ENCODE measurements at regions not wholly inside any gene's neighbourhood (a gene's known extent, or its start where the extent isn't known, plus 50 kb on each side); places are given as distances from the start of the nearest gene placed in this dataset.
"Not testable (repeated sequence)": the region's sequence is repeated elsewhere in the genome, so short reads cannot be mapped to it uniquely, and the experiment has no call there.

- H3K9me3 Mint-ChIP-seq, result peaks cover 8 to 15% of the 10 kb centered on the region in 2 donors
- no peaks in the 10 kb centered on the region for H3K27me3 Mint-ChIP-seq
- H3K4me3 Mint-ChIP-seq, result no peak overlapping the region
- H3K36me3 Mint-ChIP-seq (ENCODE audit: insufficient read depth), result no peaks in the 10 kb centered on the region
- ATAC-seq (replicated peaks), result no peak
- H3K27ac Mint-ChIP-seq, result no peak overlapping the region
- DNase-seq, result no peak
- H3K4me1 Mint-ChIP-seq (ENCODE audit: low read depth in 2 of 2), result no peaks in the 10 kb centered on the region
Observed at GRCh38 chr5:23451156-23451555, 56.3 kb upstream of the PRDM9 start.

- no peaks in the 10 kb centered on the region for H3K27me3 Mint-ChIP-seq
- DNase-seq, result no peak
- ATAC-seq (replicated peaks), result no peak
- no peaks in the 10 kb centered on the region for H3K4me1 Mint-ChIP-seq (ENCODE audit: low read depth in 2 of 2)
- H3K27ac Mint-ChIP-seq, result no peak overlapping the region
- H3K9me3 Mint-ChIP-seq, result peaks cover 4 to 8% of the 10 kb centered on the region in 2 donors
- H3K4me3 Mint-ChIP-seq, result no peak overlapping the region
- H3K36me3 Mint-ChIP-seq (ENCODE audit: insufficient read depth), result no peaks in the 10 kb centered on the region
Observed at GRCh38 chr5:23450187-23450586, 57.2 kb upstream of the PRDM9 start.

- Mint-ChIP-seq H3K27me3 (no peaks in the 10 kb centered on the region), H3K9me3 (peaks cover 6 to 8% of the 10 kb centered on the region in 2 donors), H3K4me1 (ENCODE audit: low read depth in 2 of 2) (no peaks in the 10 kb centered on the region), H3K27ac (no peak overlapping the region), H3K36me3 (ENCODE audit: insufficient read depth) (no peaks in the 10 kb centered on the region), H3K4me3 (no peak overlapping the region)
- no peak for DNase-seq
- no peak for ATAC-seq (replicated peaks)
Observed at GRCh38 chr5:23448627-23449026, 58.8 kb upstream of the PRDM9 start.

- DNase-seq (no peak), ATAC-seq (replicated peaks) (no peak)
- Mint-ChIP-seq H3K27ac (no peak overlapping the region), H3K9me3 (peaks cover 2 to 6% of the 10 kb centered on the region in 2 donors), H3K4me3 (no peak overlapping the region), H3K27me3 (no peaks in the 10 kb centered on the region), H3K4me1 (ENCODE audit: low read depth in 2 of 2) (no peaks in the 10 kb centered on the region), H3K36me3 (ENCODE audit: insufficient read depth) (no peaks in the 10 kb centered on the region)
Observed at GRCh38 chr5:23446424-23446823, 61.0 kb upstream of the PRDM9 start.

- Mint-ChIP-seq H3K4me3 (no peak overlapping the region), H3K4me1 (ENCODE audit: low read depth in 2 of 2) (no peaks in the 10 kb centered on the region), H3K36me3 (ENCODE audit: insufficient read depth) (no peaks in the 10 kb centered on the region), H3K27me3 (no peaks in the 10 kb centered on the region), H3K27ac (no peak overlapping the region), H3K9me3 (peaks cover 6 to 12% of the 10 kb centered on the region in 2 donors)
- DNase-seq, result no peak
- no peak for ATAC-seq (replicated peaks)
Observed at GRCh38 chr5:23445573-23445972, 61.8 kb upstream of the PRDM9 start.

- no peak for DNase-seq
- Mint-ChIP-seq H3K36me3 (ENCODE audit: insufficient read depth) (no peaks in the 10 kb centered on the region), H3K4me3 (no peak overlapping the region), H3K9me3 (peaks cover 6 to 11% of the 10 kb centered on the region in 2 donors), H3K27me3 (no peaks in the 10 kb centered on the region), H3K4me1 (ENCODE audit: low read depth in 2 of 2) (no peaks in the 10 kb centered on the region), H3K27ac (no peak overlapping the region)
- no peak for ATAC-seq (replicated peaks)
Observed at GRCh38 chr5:23440703-23441102, 66.7 kb upstream of the PRDM9 start.

- no peaks in the 10 kb centered on the region for H3K4me1 Mint-ChIP-seq (ENCODE audit: low read depth in 2 of 2)
- ATAC-seq (replicated peaks) (no peak), DNase-seq (no peak)
- H3K9me3 Mint-ChIP-seq, result peaks cover 6 to 9% of the 10 kb centered on the region in 2 donors
- no peaks in the 10 kb centered on the region for H3K27me3 Mint-ChIP-seq
- H3K4me3 Mint-ChIP-seq, result no peak overlapping the region
- no peak overlapping the region for H3K27ac Mint-ChIP-seq
- H3K36me3 Mint-ChIP-seq (ENCODE audit: insufficient read depth), result no peaks in the 10 kb centered on the region
Observed at GRCh38 chr5:23437011-23437410, 70.4 kb upstream of the PRDM9 start.

- H3K4me1 Mint-ChIP-seq (ENCODE audit: low read depth in 2 of 2), result no peaks in the 10 kb centered on the region
- H3K9me3 Mint-ChIP-seq, result peaks cover 0 to 1% of the 10 kb centered on the region in 2 donors
- H3K27me3 Mint-ChIP-seq, result no peaks in the 10 kb centered on the region
- no peaks in the 10 kb centered on the region for H3K36me3 Mint-ChIP-seq (ENCODE audit: insufficient read depth)
- no peak for ATAC-seq (replicated peaks)
- no peak overlapping the region for H3K27ac Mint-ChIP-seq
- no peak for DNase-seq
- no peak overlapping the region for H3K4me3 Mint-ChIP-seq
Observed at GRCh38 chr5:23433534-23434315, 73.7 kb upstream of the PRDM9 start.

GRCh38 chr5:23428705-23429104 lies 78.7 kb upstream of the PRDM9 start:
- Mint-ChIP-seq H3K9me3 (peaks cover 3 to 8% of the 10 kb centered on the region in 2 donors), H3K27ac (no peak overlapping the region), H3K4me1 (ENCODE audit: low read depth in 2 of 2) (no peaks in the 10 kb centered on the region), H3K36me3 (ENCODE audit: insufficient read depth) (no peaks in the 10 kb centered on the region), H3K27me3 (no peaks in the 10 kb centered on the region), H3K4me3 (no peak overlapping the region)
- no peak for DNase-seq
- ATAC-seq (replicated peaks), result no peak

GRCh38 chr5:23420214-23420613 lies 87.2 kb upstream of the PRDM9 start:
- peaks cover 8 to 13% of the 10 kb centered on the region in 2 donors for H3K9me3 Mint-ChIP-seq
- not testable (repeated sequence) for H3K4me3 Mint-ChIP-seq; H3K27ac Mint-ChIP-seq; H3K4me1 Mint-ChIP-seq (ENCODE audit: low read depth in 2 of 2); H3K36me3 Mint-ChIP-seq (ENCODE audit: insufficient read depth); ATAC-seq (replicated peaks); DNase-seq; H3K27me3 Mint-ChIP-seq

- H3K27ac Mint-ChIP-seq, result no peak overlapping the region
Observed at GRCh38 chr5:23419115-23419514, 88.3 kb upstream of the PRDM9 start.

GRCh38 chr5:23412515-23412914 lies 94.9 kb upstream of the PRDM9 start:
- Mint-ChIP-seq H3K36me3 (ENCODE audit: insufficient read depth) (no peaks in the 10 kb centered on the region), H3K27ac (no peak overlapping the region), H3K27me3 (no peaks in the 10 kb centered on the region), H3K9me3 (peaks cover 7 to 27% of the 10 kb centered on the region in 2 donors), H3K4me1 (ENCODE audit: low read depth in 2 of 2) (no peaks in the 10 kb centered on the region), H3K4me3 (no peak overlapping the region)
- ATAC-seq (replicated peaks) (no peak), DNase-seq (no peak)

More at GRCh38 chr5:23419115-23419514, 88.3 kb upstream of the PRDM9 start:
- peaks cover 8 to 16% of the 10 kb centered on the region in 2 donors for H3K9me3 Mint-ChIP-seq
- no peak for ATAC-seq (replicated peaks)
- no peak overlapping the region for H3K4me3 Mint-ChIP-seq
- H3K4me1 Mint-ChIP-seq (ENCODE audit: low read depth in 2 of 2), result no peaks in the 10 kb centered on the region
- DNase-seq, result no peak
- no peaks in the 10 kb centered on the region for H3K36me3 Mint-ChIP-seq (ENCODE audit: insufficient read depth)
- H3K27me3 Mint-ChIP-seq, result no peaks in the 10 kb centered on the region

GRCh38 chr5:23411994-23412393 lies 95.4 kb upstream of the PRDM9 start:
- Mint-ChIP-seq H3K27me3 (no peaks in the 10 kb centered on the region), H3K36me3 (ENCODE audit: insufficient read depth) (no peaks in the 10 kb centered on the region), H3K4me1 (ENCODE audit: low read depth in 2 of 2) (no peaks in the 10 kb centered on the region), H3K9me3 (peaks cover 7 to 29% of the 10 kb centered on the region in 2 donors), H3K27ac (no peak overlapping the region), H3K4me3 (no peak overlapping the region)
- ATAC-seq (replicated peaks), result no peak
- no peak for DNase-seq

GRCh38 chr5:23411200-23411599 lies 96.2 kb upstream of the PRDM9 start:
- ATAC-seq (replicated peaks) (no peak), DNase-seq (no peak)
- H3K4me3 Mint-ChIP-seq, result no peak overlapping the region
- no peak overlapping the region for H3K27ac Mint-ChIP-seq
- H3K27me3 Mint-ChIP-seq, result no peaks in the 10 kb centered on the region
- H3K36me3 Mint-ChIP-seq (ENCODE audit: insufficient read depth), result no peaks in the 10 kb centered on the region
- no peaks in the 10 kb centered on the region for H3K4me1 Mint-ChIP-seq (ENCODE audit: low read depth in 2 of 2)
- H3K9me3 Mint-ChIP-seq, result peaks cover 7 to 30% of the 10 kb centered on the region in 2 donors
